ENCODE measurements at regions not wholly inside any gene's neighbourhood (a gene's known extent, or its start where the extent isn't known, plus 50 kb on each side); places are given as distances from the start of the nearest gene placed in this dataset.

DNA sequence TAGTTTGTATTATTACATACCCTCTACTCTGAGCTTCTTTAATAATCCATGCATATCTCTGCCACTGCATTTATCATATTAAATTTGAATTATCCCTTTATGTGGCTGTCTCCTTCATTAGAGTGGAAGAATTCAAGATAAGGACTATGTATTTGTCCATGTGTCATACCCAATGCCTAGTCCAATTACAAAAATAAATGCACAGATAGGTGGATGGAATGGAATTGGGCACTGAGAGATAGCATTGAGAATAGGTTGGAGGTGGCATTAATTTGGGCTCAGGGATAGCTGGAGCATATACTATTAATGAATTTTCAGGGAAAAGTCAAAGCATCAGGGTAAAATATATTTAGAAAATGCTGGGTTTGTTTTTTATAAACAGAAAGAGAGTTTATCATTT, 893.2 kb downstream of the EPHA4 start:
- TF ChIP-seq, protein P1, sequence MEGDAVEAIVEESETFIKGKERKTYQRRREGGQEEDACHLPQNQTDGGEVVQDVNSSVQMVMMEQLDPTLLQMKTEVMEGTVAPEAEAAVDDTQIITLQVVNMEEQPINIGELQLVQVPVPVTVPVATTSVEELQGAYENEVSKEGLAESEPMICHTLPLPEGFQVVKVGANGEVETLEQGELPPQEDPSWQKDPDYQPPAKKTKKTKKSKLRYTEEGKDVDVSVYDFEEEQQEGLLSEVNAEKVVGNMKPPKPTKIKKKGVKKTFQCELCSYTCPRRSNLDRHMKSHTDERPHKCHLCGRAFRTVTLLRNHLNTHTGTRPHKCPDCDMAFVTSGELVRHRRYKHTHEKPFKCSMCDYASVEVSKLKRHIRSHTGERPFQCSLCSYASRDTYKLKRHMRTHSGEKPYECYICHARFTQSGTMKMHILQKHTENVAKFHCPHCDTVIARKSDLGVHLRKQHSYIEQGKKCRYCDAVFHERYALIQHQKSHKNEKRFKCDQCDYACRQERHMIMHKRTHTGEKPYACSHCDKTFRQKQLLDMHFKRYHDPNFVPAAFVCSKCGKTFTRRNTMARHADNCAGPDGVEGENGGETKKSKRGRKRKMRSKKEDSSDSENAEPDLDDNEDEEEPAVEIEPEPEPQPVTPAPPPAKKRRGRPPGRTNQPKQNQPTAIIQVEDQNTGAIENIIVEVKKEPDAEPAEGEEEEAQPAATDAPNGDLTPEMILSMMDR (IDR thresholded peaks at IDR 0.05), result no peak
- TF ChIP-seq POLR2A (IDR thresholded peaks at IDR 0.05), result no peak
